Right atrium auricular region (tissue), 2 donors: ENCODE measurements at regions not wholly inside any gene's neighbourhood (a gene's known extent, or its start where the extent isn't known, plus 50 kb on each side); places are given as distances from the start of the nearest gene placed in this dataset.

Source experiments
- DNase-seq: peaks from one replicate; pipeline ENCODE4 v3.0.0-alpha.2; 2019; ENCODE audit warnings: low spot score
- H3K27ac ChIP-seq, 2 donors: fragments of 200-600 bp; sonication (generic); 1 replicate in 1 of 2; 2 replicates in 1 of 2; pipeline ENCODE4 v1.5.1; 2016 to 2019
- H3K27me3 ChIP-seq, 2 donors: fragments of 200-600 bp; sonication (generic); one replicate each; pipeline versions ENCODE4 v1.5.1 to v1.6.0; 2017 to 2019
- H3K36me3 ChIP-seq: fragments of 200-600 bp; sonication (generic); one replicate; pipeline ENCODE4 v1.5.1; 2016
- H3K4me1 ChIP-seq, 2 donors: fragments of 200-600 bp; sonication (generic); one replicate each; pipeline versions ENCODE4 v1.5.1 to v1.6.0; 2017 to 2019
- H3K4me3 ChIP-seq, 2 donors: fragments of 200-600 bp; sonication (generic); 1 replicate in 1 of 2; 2 replicates in 1 of 2; pipeline ENCODE4 v1.5.1; 2017 to 2019; ENCODE audit warnings: mild to moderate bottlenecking in 1 of 2, moderate library complexity in 1 of 2
- H3K9me3 ChIP-seq, 2 donors: fragments of 200-600 bp; sonication (generic); one replicate each; pipeline ENCODE4 v1.5.1; 2019
- CTCF ChIP-seq, 2 donors: fragments of 200-600 bp; sonication (generic); IDR thresholded peaks; one replicate each; pipeline ENCODE4 v1.5.1; 2019; ENCODE audit warnings: antibody characterized with exemption in 2 of 2

- H3K4me1 ChIP-seq, result no peaks in the 10 kb centered on the region
- H3K4me3 ChIP-seq, result no peak overlapping the region
- no peak overlapping the region for H3K27ac ChIP-seq
- TF ChIP-seq CTCF (IDR thresholded peaks at IDR 0.05), result no peak
- no peak for DNase-seq
- H3K9me3 ChIP-seq, result no peaks in the 10 kb centered on the region
- no peaks in the 10 kb centered on the region for H3K36me3 ChIP-seq
- no peaks in the 10 kb centered on the region for H3K27me3 ChIP-seq
Observed at GRCh38 chr3:18080198-18080689, 337.8 kb upstream of the TBC1D5 start.

GRCh38 chr3:18079739-18080138, 337.3 kb upstream of the TBC1D5 start:
- H3K36me3 ChIP-seq, result no peaks in the 10 kb centered on the region
- no peak overlapping the region for H3K4me3 ChIP-seq
- no peaks in the 10 kb centered on the region for H3K9me3 ChIP-seq
- no peaks in the 10 kb centered on the region for H3K4me1 ChIP-seq
- H3K27ac ChIP-seq, result no peak overlapping the region
- no peak for TF ChIP-seq CTCF (IDR thresholded peaks at IDR 0.05)
- no peaks in the 10 kb centered on the region for H3K27me3 ChIP-seq
- DNase-seq, result no peak

- Histone ChIP-seq H3K36me3 (no peaks in the 10 kb centered on the region), H3K27ac (no peak overlapping the region), H3K4me3 (no peak overlapping the region), H3K27me3 (no peaks in the 10 kb centered on the region), H3K4me1 (no peaks in the 10 kb centered on the region), H3K9me3 (no peaks in the 10 kb centered on the region)
- DNase-seq, result no peak
- no peak for TF ChIP-seq CTCF (IDR thresholded peaks at IDR 0.05)
Observed at GRCh38 chr3:18079062-18079461, 336.6 kb upstream of the TBC1D5 start.

- Histone ChIP-seq H3K4me3 (no peak overlapping the region), H3K27me3 (no peaks in the 10 kb centered on the region), H3K4me1 (no peaks in the 10 kb centered on the region), H3K9me3 (no peaks in the 10 kb centered on the region), H3K27ac (no peak overlapping the region), H3K36me3 (no peaks in the 10 kb centered on the region)
- no peak for TF ChIP-seq CTCF (IDR thresholded peaks at IDR 0.05)
- DNase-seq, result no peak
Observed at GRCh38 chr3:18077128-18077840, 334.9 kb upstream of the TBC1D5 start.

GRCh38 chr3:18076301-18076700, 333.9 kb upstream of the TBC1D5 start:
- no peak for DNase-seq
- TF ChIP-seq CTCF (IDR thresholded peaks at IDR 0.05), result no peak
- Histone ChIP-seq H3K4me1 (no peaks in the 10 kb centered on the region), H3K36me3 (no peaks in the 10 kb centered on the region), H3K9me3 (no peaks in the 10 kb centered on the region), H3K27ac (no peak overlapping the region), H3K27me3 (no peaks in the 10 kb centered on the region), H3K4me3 (no peak overlapping the region)

GRCh38 chr3:18075799-18076198, 333.4 kb upstream of the TBC1D5 start:
- no peak for DNase-seq
- Histone ChIP-seq H3K4me1 (no peaks in the 10 kb centered on the region), H3K27ac (no peak overlapping the region), H3K9me3 (no peaks in the 10 kb centered on the region), H3K36me3 (no peaks in the 10 kb centered on the region), H3K4me3 (no peak overlapping the region), H3K27me3 (no peaks in the 10 kb centered on the region)
- TF ChIP-seq CTCF (IDR thresholded peaks at IDR 0.05), result no peak
